Activated B cell treated with CpG ODN at 0.5 μM for 24 hours (primary cell): ENCODE measurements at regions not wholly inside any gene's neighbourhood (a gene's known extent, or its start where the extent isn't known, plus 50 kb on each side); places are given as distances from the start of the nearest gene placed in this dataset.
"Not testable (repeated sequence)": the region's sequence is repeated elsewhere in the genome, so short reads cannot be mapped to it uniquely, and the experiment has no call there.

Experiments
- ATAC-seq: fragments of 200-7000 bp; cut with Tn5 transposase; one replicate; pipeline ENCODE4 v1.10.0; 2021; ENCODE audit warnings: low read depth, mild to moderate bottlenecking, moderate library complexity
- CTCF ChIA-PET: fragments of 350-600 bp; sonication (Branson Sonifier 250); formaldehyde crosslinking; loops from one replicate; lab custom pipeline; 2021; ENCODE audit warnings: antibody characterized with exemption; lab: Charles Lee
- POLR2A ChIA-PET: fragments of 350-600 bp; sonication (Branson Sonifier 250); formaldehyde crosslinking; loops from one replicate; lab custom pipeline; 2021; ENCODE audit warnings: antibody characterized with exemption; lab: Charles Lee
- DNase-seq: peaks from one replicate; pipeline ENCODE4 v3.0.0; 2022
- H3K27ac Mint-ChIP-seq: one replicate; pipeline ENCODE4 v1.8.0; 2020; ENCODE audit warnings: mixed read lengths
- H3K27me3 Mint-ChIP-seq: one replicate; pipeline ENCODE4 v1.8.0; 2021; ENCODE audit warnings: mixed read lengths
- H3K36me3 Mint-ChIP-seq: one replicate; pipeline ENCODE4 v1.8.0; 2021; ENCODE audit warnings: low read depth, mixed read lengths
- H3K4me1 Mint-ChIP-seq: one replicate; pipeline ENCODE4 v1.8.0; 2021; ENCODE audit warnings: mixed read lengths
- H3K4me3 Mint-ChIP-seq: one replicate; pipeline ENCODE4 v1.8.0; 2020; ENCODE audit warnings: mild to moderate bottlenecking, mixed read lengths
- H3K9me3 Mint-ChIP-seq: one replicate; pipeline ENCODE4 v1.8.0; 2020; ENCODE audit warnings: mixed read lengths
- CTCF ChIP-seq: fragments of 200-600 bp; IDR thresholded peaks from one replicate; pipeline ENCODE4 v1.8.0; 2022; ENCODE audit warnings: antibody characterized with exemption, mild to moderate bottlenecking
- intact Hi-C: fragments of 100-400 bp; cut with micrococcal nuclease; formaldehyde crosslinking; loops from one replicate; pipeline ENCODE4 v1.15.1; 2024

- ATAC-seq (no peak), DNase-seq (no peak)
- no peak for TF ChIP-seq CTCF
- CTCF ChIA-PET: no interaction called here
- H3K4me3 Mint-ChIP-seq: no peak overlapping the region
- H3K27me3 Mint-ChIP-seq: no peaks in the 10 kb centered on the region
- no peaks in the 10 kb centered on the region for H3K36me3 Mint-ChIP-seq
- H3K4me1 Mint-ChIP-seq: no peaks in the 10 kb centered on the region
- intact Hi-C loops: no loop called here
- no peak overlapping the region for H3K27ac Mint-ChIP-seq
- H3K9me3 Mint-ChIP-seq: peaks cover 7% of the 10 kb centered on the region
- POLR2A ChIA-PET: no interaction called here
Measured at GRCh38 chr14:85071447-85071846, 458.5 kb upstream of the FLRT2 start.

GRCh38 chr14:85074955-85075354 lies 455.0 kb upstream of the FLRT2 start:
- ChIA-PET CTCF (no interaction called here), POLR2A (no interaction called here)
- DNase-seq: no peak
- Mint-ChIP-seq H3K4me1 (no peaks in the 10 kb centered on the region), H3K27me3 (no peaks in the 10 kb centered on the region), H3K9me3 (peaks cover 8% of the 10 kb centered on the region), H3K4me3 (no peak overlapping the region), H3K36me3 (no peaks in the 10 kb centered on the region), H3K27ac (no peak overlapping the region)
- intact Hi-C loops: no loop called here
- no peak for ATAC-seq
- TF ChIP-seq CTCF: no peak

GRCh38 chr14:85075694-85076476 lies 454.1 kb upstream of the FLRT2 start:
- Mint-ChIP-seq H3K36me3 (no peaks in the 10 kb centered on the region), H3K27ac (no peak overlapping the region), H3K9me3 (peaks cover 5% of the 10 kb centered on the region), H3K4me3 (no peak overlapping the region), H3K4me1 (no peaks in the 10 kb centered on the region), H3K27me3 (no peaks in the 10 kb centered on the region)
- POLR2A ChIA-PET: no interaction called here
- DNase-seq (no peak), ATAC-seq (no peak)
- CTCF ChIA-PET: no interaction called here
- intact Hi-C loops: no loop called here
- no peak for TF ChIP-seq CTCF

GRCh38 chr14:85077716-85078115 lies 452.2 kb upstream of the FLRT2 start:
- H3K4me3 Mint-ChIP-seq, H3K4me1 Mint-ChIP-seq, ATAC-seq, H3K27me3 Mint-ChIP-seq, POLR2A ChIA-PET, CTCF ChIA-PET, intact Hi-C loops, DNase-seq, H3K36me3 Mint-ChIP-seq, H3K9me3 Mint-ChIP-seq, H3K27ac Mint-ChIP-seq: not testable (repeated sequence)

GRCh38 chr14:85079842-85080730 lies 449.9 kb upstream of the FLRT2 start:
- intact Hi-C loops: no loop called here
- no peak overlapping the region for H3K4me3 Mint-ChIP-seq
- no peak for TF ChIP-seq CTCF
- no peaks in the 10 kb centered on the region for H3K4me1 Mint-ChIP-seq
- no peak for DNase-seq
- ChIA-PET POLR2A (no interaction called here), CTCF (no interaction called here)
- no peak for ATAC-seq
- H3K36me3 Mint-ChIP-seq: no peaks in the 10 kb centered on the region
- peaks cover 4% of the 10 kb centered on the region for H3K9me3 Mint-ChIP-seq
- H3K27ac Mint-ChIP-seq: no peak overlapping the region
- no peaks in the 10 kb centered on the region for H3K27me3 Mint-ChIP-seq
